ENCODE measurements at regions not wholly inside any gene's neighbourhood (a gene's known extent, or its start where the extent isn't known, plus 50 kb on each side); places are given as distances from the start of the nearest gene placed in this dataset.

DNA sequence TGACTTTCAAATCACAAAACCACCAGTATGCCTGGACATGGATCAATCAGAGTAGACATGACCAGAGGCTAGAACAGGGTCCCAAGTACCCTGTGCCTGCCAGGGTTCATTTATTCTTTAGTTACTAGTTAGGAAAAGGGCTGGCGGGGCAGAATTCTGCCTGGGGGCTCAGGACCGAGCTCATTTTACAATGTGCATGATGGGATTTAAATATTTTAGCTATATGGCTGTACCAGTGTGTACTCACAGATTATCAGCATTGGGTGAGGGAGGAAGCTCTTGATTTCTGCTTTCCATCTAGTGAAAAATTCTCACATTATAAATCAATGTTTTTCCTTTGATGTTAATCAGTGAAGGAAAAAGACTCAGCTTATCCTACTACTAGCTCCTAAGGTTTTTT lies 1511.1 kb downstream of the EFNA5 start:
- intact Hi-C loops (cut with micrococcal nuclease), result no loop called here
- ChIA-PET CTCF (interaction anchor here (0.5 kb wide), 1 partner anchor 1885 kb away, joined by 3 read pairs; no protein-coding TSS in a partner anchor), POLR2A (no interaction called here)
- BruUV-seq (replicated peaks), result no TSS peak
- Mint-ChIP-seq H3K4me1 (ENCODE audit: insufficient read depth, unreplicated experiment) (no peaks in the 10 kb centered on the region), H3K27me3 (ENCODE audit: insufficient read depth, unreplicated experiment) (no peaks in the 10 kb centered on the region), H3K9me3 (ENCODE audit: unreplicated experiment) (peaks cover 7% of the 10 kb centered on the region), H3K27ac (ENCODE audit: low read depth, unreplicated experiment) (no peak overlapping the region), H3K36me3 (ENCODE audit: insufficient read depth, unreplicated experiment) (no peaks in the 10 kb centered on the region), H3K4me3 (ENCODE audit: unreplicated experiment) (no peak overlapping the region)
- no peak for DNase-seq (ENCODE audit: unreplicated experiment)
- TF ChIP-seq, protein P1, sequence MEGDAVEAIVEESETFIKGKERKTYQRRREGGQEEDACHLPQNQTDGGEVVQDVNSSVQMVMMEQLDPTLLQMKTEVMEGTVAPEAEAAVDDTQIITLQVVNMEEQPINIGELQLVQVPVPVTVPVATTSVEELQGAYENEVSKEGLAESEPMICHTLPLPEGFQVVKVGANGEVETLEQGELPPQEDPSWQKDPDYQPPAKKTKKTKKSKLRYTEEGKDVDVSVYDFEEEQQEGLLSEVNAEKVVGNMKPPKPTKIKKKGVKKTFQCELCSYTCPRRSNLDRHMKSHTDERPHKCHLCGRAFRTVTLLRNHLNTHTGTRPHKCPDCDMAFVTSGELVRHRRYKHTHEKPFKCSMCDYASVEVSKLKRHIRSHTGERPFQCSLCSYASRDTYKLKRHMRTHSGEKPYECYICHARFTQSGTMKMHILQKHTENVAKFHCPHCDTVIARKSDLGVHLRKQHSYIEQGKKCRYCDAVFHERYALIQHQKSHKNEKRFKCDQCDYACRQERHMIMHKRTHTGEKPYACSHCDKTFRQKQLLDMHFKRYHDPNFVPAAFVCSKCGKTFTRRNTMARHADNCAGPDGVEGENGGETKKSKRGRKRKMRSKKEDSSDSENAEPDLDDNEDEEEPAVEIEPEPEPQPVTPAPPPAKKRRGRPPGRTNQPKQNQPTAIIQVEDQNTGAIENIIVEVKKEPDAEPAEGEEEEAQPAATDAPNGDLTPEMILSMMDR (IDR thresholded peaks at IDR 0.05; ENCODE audit: unreplicated experiment), result no peak

- Mint-ChIP-seq H3K9me3 (ENCODE audit: unreplicated experiment) (no peaks in the 10 kb centered on the region), H3K27ac (ENCODE audit: low read depth, unreplicated experiment) (no peak overlapping the region), H3K4me3 (ENCODE audit: unreplicated experiment) (no peak overlapping the region), H3K36me3 (ENCODE audit: insufficient read depth, unreplicated experiment) (no peaks in the 10 kb centered on the region), H3K27me3 (ENCODE audit: insufficient read depth, unreplicated experiment) (no peaks in the 10 kb centered on the region), H3K4me1 (ENCODE audit: insufficient read depth, unreplicated experiment) (no peaks in the 10 kb centered on the region)
- no peak for DNase-seq (ENCODE audit: unreplicated experiment)
- TF ChIP-seq, protein P1 (IDR thresholded peaks at IDR 0.05; ENCODE audit: unreplicated experiment), result no peak
- no TSS peak for BruUV-seq (replicated peaks)
- POLR2A ChIA-PET, result interaction anchor here (0.9 kb wide), 1 partner anchor 11 kb away, joined by 3 read pairs; no protein-coding TSS in a partner anchor
- CTCF ChIA-PET, result interaction anchor here (1.9 kb wide), 1 partner anchor 32 kb away, joined by 7 read pairs; no protein-coding TSS in a partner anchor
- intact Hi-C loops (cut with micrococcal nuclease), result no loop called here
Observed at GRCh38 chr5:106154280-106154716, 1516.4 kb downstream of the EFNA5 start.

DNA sequence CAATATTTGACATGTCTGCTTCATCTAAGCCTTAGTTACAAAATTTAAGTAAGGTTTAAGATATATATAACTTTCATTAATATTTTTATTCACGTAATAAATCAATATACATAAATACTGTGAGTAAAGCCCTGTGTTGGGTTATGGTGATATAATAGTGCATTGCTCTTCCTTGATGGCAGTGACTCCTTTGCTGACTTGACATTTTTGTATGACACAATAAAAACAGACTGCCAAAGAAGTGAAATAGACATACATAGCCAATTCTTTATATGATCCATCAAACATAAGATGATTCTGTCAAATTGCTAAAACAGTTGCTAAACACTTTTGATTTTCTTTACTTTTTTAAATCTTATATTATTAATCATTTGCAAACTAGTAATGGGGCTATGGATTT lies 1518.2 kb downstream of the EFNA5 start:
- CTCF ChIA-PET, result no interaction called here
- no peaks in the 10 kb centered on the region for H3K4me1 Mint-ChIP-seq (ENCODE audit: insufficient read depth, unreplicated experiment)
- H3K9me3 Mint-ChIP-seq (ENCODE audit: unreplicated experiment), result no peaks in the 10 kb centered on the region
- no TSS peak for BruUV-seq (replicated peaks)
- DNase-seq (ENCODE audit: unreplicated experiment), result no peak
- intact Hi-C loops (cut with micrococcal nuclease), result no loop called here
- TF ChIP-seq, protein P1 (IDR thresholded peaks at IDR 0.05; ENCODE audit: unreplicated experiment), result no peak
- POLR2A ChIA-PET, result no interaction called here
- H3K27ac Mint-ChIP-seq (ENCODE audit: low read depth, unreplicated experiment), result no peak overlapping the region
- H3K36me3 Mint-ChIP-seq (ENCODE audit: insufficient read depth, unreplicated experiment), result no peaks in the 10 kb centered on the region
- no peak overlapping the region for H3K4me3 Mint-ChIP-seq (ENCODE audit: unreplicated experiment)
- H3K27me3 Mint-ChIP-seq (ENCODE audit: insufficient read depth, unreplicated experiment), result no peaks in the 10 kb centered on the region

- H3K4me1 Mint-ChIP-seq (ENCODE audit: insufficient read depth, unreplicated experiment), result no peaks in the 10 kb centered on the region
Observed at GRCh38 chr5:106142116-106142515, 1528.6 kb downstream of the EFNA5 start.

More at GRCh38 chr5:106142116-106142515, 1528.6 kb downstream of the EFNA5 start:
- POLR2A ChIA-PET, result no interaction called here
- Mint-ChIP-seq H3K4me3 (ENCODE audit: unreplicated experiment) (no peak overlapping the region), H3K9me3 (ENCODE audit: unreplicated experiment) (no peaks in the 10 kb centered on the region), H3K27me3 (ENCODE audit: insufficient read depth, unreplicated experiment) (no peaks in the 10 kb centered on the region), H3K36me3 (ENCODE audit: insufficient read depth, unreplicated experiment) (no peaks in the 10 kb centered on the region), H3K27ac (ENCODE audit: low read depth, unreplicated experiment) (no peak overlapping the region)
- no TSS peak for BruUV-seq (replicated peaks)
- intact Hi-C loops (cut with micrococcal nuclease), result no loop called here
- DNase-seq (ENCODE audit: unreplicated experiment), result no peak
- TF ChIP-seq, protein P1 (IDR thresholded peaks at IDR 0.05; ENCODE audit: unreplicated experiment), result no peak
- CTCF ChIA-PET, result interaction anchor here (0.6 kb wide), 1 partner anchor 40 kb away, joined by 3 read pairs; no protein-coding TSS in a partner anchor

Data from MCF 10A (cell line).